Astrocyte (in vitro differentiated cells and primary cell): ENCODE measurements at regions not wholly inside any gene's neighbourhood (a gene's known extent, or its start where the extent isn't known, plus 50 kb on each side); places are given as distances from the start of the nearest gene placed in this dataset.

Experiments
- EZH2 ChIP-seq: IDR thresholded peaks from 2 replicates; pipeline ENCODE4 v1.6.1; 2012; ENCODE audit warnings: mild to moderate bottlenecking, low read length, inconsistent platforms; ENCODE audit not compliant: insufficient read depth
- TF ChIP-seq, protein P1 (sequence below): IDR thresholded peaks from 2 replicates; pipeline ENCODE4 v1.5.1; 2011; ENCODE audit warnings: low read depth, mild to moderate bottlenecking, inconsistent platforms, low read length, moderate library complexity; ENCODE audit not compliant: insufficient read depth

DNA sequence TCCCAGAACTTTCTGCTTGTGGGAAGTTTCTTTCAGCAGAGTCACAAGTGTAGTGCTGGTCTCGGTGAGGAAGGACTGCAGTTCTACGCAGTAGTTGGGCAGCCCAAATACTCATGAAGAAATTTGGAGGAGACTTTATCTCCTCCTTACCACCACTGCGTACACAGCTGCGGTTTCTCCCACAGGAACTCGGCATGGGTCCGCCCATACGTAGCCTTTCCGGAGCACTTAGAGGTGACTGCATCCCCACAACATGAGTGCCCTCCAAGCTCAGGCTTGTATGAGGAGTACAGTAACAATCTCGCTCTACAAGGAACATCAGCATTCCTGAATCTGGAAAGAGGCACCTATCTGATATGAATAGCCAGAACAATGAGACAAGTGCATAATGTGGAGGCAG lies 549.2 kb upstream of the SEMA3D start:
- TF ChIP-seq, protein P1, sequence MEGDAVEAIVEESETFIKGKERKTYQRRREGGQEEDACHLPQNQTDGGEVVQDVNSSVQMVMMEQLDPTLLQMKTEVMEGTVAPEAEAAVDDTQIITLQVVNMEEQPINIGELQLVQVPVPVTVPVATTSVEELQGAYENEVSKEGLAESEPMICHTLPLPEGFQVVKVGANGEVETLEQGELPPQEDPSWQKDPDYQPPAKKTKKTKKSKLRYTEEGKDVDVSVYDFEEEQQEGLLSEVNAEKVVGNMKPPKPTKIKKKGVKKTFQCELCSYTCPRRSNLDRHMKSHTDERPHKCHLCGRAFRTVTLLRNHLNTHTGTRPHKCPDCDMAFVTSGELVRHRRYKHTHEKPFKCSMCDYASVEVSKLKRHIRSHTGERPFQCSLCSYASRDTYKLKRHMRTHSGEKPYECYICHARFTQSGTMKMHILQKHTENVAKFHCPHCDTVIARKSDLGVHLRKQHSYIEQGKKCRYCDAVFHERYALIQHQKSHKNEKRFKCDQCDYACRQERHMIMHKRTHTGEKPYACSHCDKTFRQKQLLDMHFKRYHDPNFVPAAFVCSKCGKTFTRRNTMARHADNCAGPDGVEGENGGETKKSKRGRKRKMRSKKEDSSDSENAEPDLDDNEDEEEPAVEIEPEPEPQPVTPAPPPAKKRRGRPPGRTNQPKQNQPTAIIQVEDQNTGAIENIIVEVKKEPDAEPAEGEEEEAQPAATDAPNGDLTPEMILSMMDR = no peak
- no peak for TF ChIP-seq EZH2
